ENCODE measurements at regions not wholly inside any gene's neighbourhood (a gene's known extent, or its start where the extent isn't known, plus 50 kb on each side); places are given as distances from the start of the nearest gene placed in this dataset.
"Not testable (repeated sequence)": the region's sequence is repeated elsewhere in the genome, so short reads cannot be mapped to it uniquely, and the experiment has no call there.

DNA sequence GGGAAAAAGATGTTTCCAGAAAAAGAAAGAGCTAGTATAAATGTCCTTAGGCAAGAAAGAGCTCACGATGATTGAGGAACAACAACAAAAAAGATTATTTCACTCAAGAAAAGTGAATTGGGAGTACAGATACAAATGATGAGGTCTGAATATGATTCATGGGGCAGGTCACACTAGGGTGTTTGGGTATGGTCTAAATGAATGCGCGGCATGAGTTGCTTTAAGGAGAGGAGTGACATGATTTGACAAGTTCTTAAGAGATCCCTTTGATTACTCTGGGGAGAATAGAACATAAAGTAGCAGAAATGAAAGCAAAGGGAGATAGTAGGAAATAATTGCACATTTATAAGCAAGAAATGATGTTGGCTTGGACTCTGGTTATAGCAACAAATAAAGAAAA, 85.9 kb upstream of the AGAP9 start:
- not testable (repeated sequence) for TF ChIP-seq ZNF384 (IDR thresholded peaks at IDR 0.05); CTBP1 (IDR thresholded peaks at IDR 0.05; ENCODE audit: borderline replicate concordance); ARNT (IDR thresholded peaks at IDR 0.05); ELF4 (IDR thresholded peaks at IDR 0.05); SUZ12 (IDR thresholded peaks at IDR 0.05); SP1 (IDR thresholded peaks at IDR 0.05)
- TF ChIP-seq, protein P1, sequence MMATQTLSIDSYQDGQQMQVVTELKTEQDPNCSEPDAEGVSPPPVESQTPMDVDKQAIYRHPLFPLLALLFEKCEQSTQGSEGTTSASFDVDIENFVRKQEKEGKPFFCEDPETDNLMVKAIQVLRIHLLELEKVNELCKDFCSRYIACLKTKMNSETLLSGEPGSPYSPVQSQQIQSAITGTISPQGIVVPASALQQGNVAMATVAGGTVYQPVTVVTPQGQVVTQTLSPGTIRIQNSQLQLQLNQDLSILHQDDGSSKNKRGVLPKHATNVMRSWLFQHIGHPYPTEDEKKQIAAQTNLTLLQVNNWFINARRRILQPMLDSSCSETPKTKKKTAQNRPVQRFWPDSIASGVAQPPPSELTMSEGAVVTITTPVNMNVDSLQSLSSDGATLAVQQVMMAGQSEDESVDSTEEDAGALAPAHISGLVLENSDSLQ (IDR thresholded peaks at IDR 0.05): not testable (repeated sequence)
